Mesendoderm (in vitro differentiated cells): ENCODE measurements at regions not wholly inside any gene's neighbourhood (a gene's known extent, or its start where the extent isn't known, plus 50 kb on each side); places are given as distances from the start of the nearest gene placed in this dataset.

Experiments
- DNase-seq: peaks from one replicate; pipeline ENCODE4 v3.0.0; 2013
- H2AK5ac ChIP-seq: 2 replicates; pipeline ENCODE4 v1.6.1; 2013; ENCODE audit warnings: low read length, inconsistent platforms
- H2BK120ac ChIP-seq: 2 replicates; pipeline ENCODE4 v1.6.1; 2013; ENCODE audit warnings: low read depth, mild to moderate bottlenecking, low read length, moderate library complexity, mixed read lengths
- H2BK15ac ChIP-seq: replicated peaks from 2 replicates; pipeline ENCODE4 v1.6.1; 2013; ENCODE audit warnings: low read depth, mild to moderate bottlenecking, moderate library complexity
- H2BK5ac ChIP-seq: 2 replicates; pipeline ENCODE4 v1.6.1; 2013; ENCODE audit warnings: low read length, inconsistent platforms
- H3K18ac ChIP-seq: 2 replicates; pipeline ENCODE4 v1.6.1; 2013; ENCODE audit warnings: mild to moderate bottlenecking, low read length, mixed read lengths
- H3K23ac ChIP-seq: one replicate; pipeline ENCODE4 v1.6.1; 2013; ENCODE audit warnings: low read length
- H3K27ac ChIP-seq: 2 replicates; pipeline ENCODE4 v1.5.1; 2013; ENCODE audit warnings: low read depth, mild to moderate bottlenecking, inconsistent platforms, low read length, moderate library complexity
- H3K27me3 ChIP-seq: 2 replicates; pipeline ENCODE4 v1.6.1; 2013; ENCODE audit warnings: low read length, control low read depth, mild to moderate bottlenecking, inconsistent platforms; ENCODE audit not compliant: insufficient read depth, poor library complexity
- H3K36me3 ChIP-seq: 2 replicates; pipeline ENCODE4 v1.6.1; 2013; ENCODE audit warnings: low read length, inconsistent platforms; ENCODE audit not compliant: control insufficient read depth, insufficient read depth
- H3K4ac ChIP-seq: one replicate; pipeline ENCODE4 v1.6.1; 2013; ENCODE audit warnings: low read depth, mild to moderate bottlenecking, low read length, moderate library complexity
- H3K4me1 ChIP-seq: 2 replicates; pipeline ENCODE4 v1.6.1; 2013; ENCODE audit warnings: low read depth, low read length, inconsistent platforms; ENCODE audit not compliant: control insufficient read depth
- H3K4me2 ChIP-seq: 2 replicates; pipeline ENCODE4 v1.6.1; 2013; ENCODE audit warnings: low read length
- H3K4me3 ChIP-seq: 2 replicates; pipeline ENCODE4 v1.5.1; 2013; ENCODE audit warnings: mild to moderate bottlenecking, low read length
- H3K56ac ChIP-seq: one replicate; pipeline ENCODE4 v1.6.1; 2013; ENCODE audit warnings: low read length
- H3K79me1 ChIP-seq: 2 replicates; pipeline ENCODE4 v1.6.1; 2013; ENCODE audit warnings: low read length, inconsistent platforms
- H3K79me2 ChIP-seq: 2 replicates; pipeline ENCODE4 v1.6.1; 2013; ENCODE audit warnings: mild to moderate bottlenecking, low read length; ENCODE audit not compliant: control insufficient read depth, insufficient read depth
- H3K9ac ChIP-seq: 2 replicates; pipeline ENCODE4 v1.6.1; 2013; ENCODE audit warnings: low read length, inconsistent platforms
- H4K5ac ChIP-seq: one replicate; pipeline ENCODE4 v1.6.1; 2013; ENCODE audit warnings: low read length
- H4K8ac ChIP-seq: one replicate; pipeline ENCODE4 v1.6.1; 2013; ENCODE audit warnings: low read depth, mild to moderate bottlenecking, control low read depth, low read length, moderate library complexity
- WGBS: extraction: QIAGEN DNeasy Blood & Tissue Kit; methylation state at CpG from one replicate; pipeline ENCODE4 v1.1.7; 2013; ENCODE audit warnings: low lambda C conversion rate, missing lambda C conversion rate; ENCODE audit not compliant: insufficient coverage; ENCODE audit errors: extremely low coverage; 5-methylcytosine and 5-hydroxymethylcytosine counted together

DNA sequence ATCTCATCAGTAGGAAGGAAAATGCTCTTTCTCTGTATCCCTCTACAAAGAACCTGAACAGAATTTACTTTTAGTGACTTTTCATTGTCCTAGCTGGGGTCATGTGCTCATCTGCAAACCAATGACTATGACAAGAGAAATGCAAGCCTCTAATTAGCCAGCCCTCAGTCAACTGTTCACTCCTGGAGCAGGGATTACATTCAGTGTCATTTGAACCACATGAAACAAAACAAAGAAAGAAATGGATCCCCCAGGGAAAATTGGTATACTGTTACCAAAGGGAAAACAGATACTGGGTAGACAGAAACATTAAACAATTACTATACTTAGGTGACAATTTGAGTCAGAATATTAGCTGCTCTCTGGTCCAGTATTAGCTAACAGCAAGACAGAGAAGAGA is 173.6 kb downstream of the RCHY1 start:
- Histone ChIP-seq H3K4me2 (no peak overlapping the region), H3K27ac (no peak overlapping the region), H2BK120ac (no peak overlapping the region), H3K18ac (no peak overlapping the region), H4K8ac (no peak overlapping the region), H3K27me3 (no peaks in the 10 kb centered on the region), H3K79me1 (no peaks in the 10 kb centered on the region), H2AK5ac (no peak overlapping the region), H3K56ac (no peak overlapping the region), H3K4me1 (no peaks in the 10 kb centered on the region), H2BK15ac (no peak overlapping the region), H3K9ac (no peak overlapping the region), H2BK5ac (no peak overlapping the region), H3K36me3 (no peaks in the 10 kb centered on the region), H3K4me3 (no peak overlapping the region), H3K4ac (no peak overlapping the region), H3K79me2 (no peaks in the 10 kb centered on the region), H4K5ac (no peak overlapping the region), H3K23ac (no peak overlapping the region)
- no peak for DNase-seq

DNA sequence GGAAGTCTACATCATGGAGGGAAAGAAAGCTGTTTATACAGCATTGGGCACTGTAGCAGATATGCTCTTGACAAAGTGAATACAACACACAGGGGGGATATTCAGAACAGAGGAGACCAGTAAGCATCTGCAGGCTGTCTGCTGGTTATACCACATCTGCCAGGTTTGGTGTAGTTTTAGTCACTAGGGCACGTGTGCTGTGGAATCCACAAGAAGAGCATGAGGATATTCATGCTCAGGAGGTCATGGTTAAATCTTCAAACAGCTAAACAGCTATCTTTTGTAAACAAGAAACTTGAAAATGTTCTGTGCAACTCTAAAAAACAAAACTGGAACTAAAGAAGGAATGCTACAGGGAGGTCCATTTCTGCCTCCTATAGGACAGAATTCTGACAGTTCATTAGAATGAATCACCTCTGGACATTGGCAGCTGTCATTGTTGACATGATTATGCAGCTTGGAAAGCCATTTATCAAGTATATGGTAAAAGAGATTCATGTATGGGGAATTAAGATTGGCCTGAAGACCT is 175.8 kb downstream of the RCHY1 start:
- Histone ChIP-seq H4K5ac (no peak overlapping the region), H2AK5ac (no peak overlapping the region), H3K27ac (no peak overlapping the region), H3K23ac (no peak overlapping the region), H3K18ac (no peak overlapping the region), H2BK5ac (no peak overlapping the region), H2BK15ac (no peak overlapping the region), H3K4me3 (no peak overlapping the region), H3K79me2 (no peaks in the 10 kb centered on the region), H3K4me1 (no peaks in the 10 kb centered on the region), H3K36me3 (no peaks in the 10 kb centered on the region), H3K79me1 (no peaks in the 10 kb centered on the region), H3K9ac (no peak overlapping the region), H2BK120ac (no peak overlapping the region), H3K4me2 (no peak overlapping the region), H3K56ac (no peak overlapping the region), H3K4ac (no peak overlapping the region), H3K27me3 (no peaks in the 10 kb centered on the region), H4K8ac (no peak overlapping the region)
- WGBS: no CpG with 5 or more reads among the region's 1 CpG
- no peak for DNase-seq

DNA sequence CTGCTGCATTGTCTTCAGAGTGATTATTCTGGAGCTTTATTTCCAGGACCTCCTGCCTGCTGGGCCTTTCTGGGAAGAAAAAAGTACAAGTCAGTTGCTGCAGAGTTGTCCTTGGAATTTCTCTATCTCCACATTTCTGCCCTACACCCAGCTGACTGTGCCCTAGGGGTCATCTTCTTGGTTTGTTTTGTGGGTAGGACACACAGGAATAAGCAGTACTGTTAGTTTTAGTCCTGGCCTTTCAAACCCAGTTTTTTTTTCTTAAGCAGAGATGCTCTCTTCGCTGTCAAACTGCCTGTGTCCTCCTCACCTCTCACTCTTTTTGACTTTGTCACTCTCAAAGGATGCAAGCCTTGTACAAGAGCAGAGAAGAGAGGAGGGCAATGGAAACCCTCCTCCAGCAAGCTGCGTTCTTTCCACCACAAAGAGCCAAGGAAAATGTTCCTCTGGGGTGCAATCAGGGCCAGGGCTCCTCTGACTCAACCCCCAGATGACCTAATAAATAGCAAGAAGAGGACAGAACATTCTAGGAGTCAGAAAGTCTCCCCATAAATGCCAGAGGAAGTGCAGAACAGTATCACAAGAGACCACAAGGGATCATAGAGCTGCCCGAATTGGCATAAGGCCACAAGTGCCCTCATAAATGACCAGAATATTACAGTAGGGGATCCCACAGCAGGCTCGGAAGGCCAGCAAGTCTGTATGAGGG is 186.2 kb downstream of the RCHY1 start:
- WGBS: no CpG with 5 or more reads among the region's 4 CpGs
- no peak for DNase-seq
- no peaks in the 10 kb centered on the region for H3K4me1 ChIP-seq

DNA sequence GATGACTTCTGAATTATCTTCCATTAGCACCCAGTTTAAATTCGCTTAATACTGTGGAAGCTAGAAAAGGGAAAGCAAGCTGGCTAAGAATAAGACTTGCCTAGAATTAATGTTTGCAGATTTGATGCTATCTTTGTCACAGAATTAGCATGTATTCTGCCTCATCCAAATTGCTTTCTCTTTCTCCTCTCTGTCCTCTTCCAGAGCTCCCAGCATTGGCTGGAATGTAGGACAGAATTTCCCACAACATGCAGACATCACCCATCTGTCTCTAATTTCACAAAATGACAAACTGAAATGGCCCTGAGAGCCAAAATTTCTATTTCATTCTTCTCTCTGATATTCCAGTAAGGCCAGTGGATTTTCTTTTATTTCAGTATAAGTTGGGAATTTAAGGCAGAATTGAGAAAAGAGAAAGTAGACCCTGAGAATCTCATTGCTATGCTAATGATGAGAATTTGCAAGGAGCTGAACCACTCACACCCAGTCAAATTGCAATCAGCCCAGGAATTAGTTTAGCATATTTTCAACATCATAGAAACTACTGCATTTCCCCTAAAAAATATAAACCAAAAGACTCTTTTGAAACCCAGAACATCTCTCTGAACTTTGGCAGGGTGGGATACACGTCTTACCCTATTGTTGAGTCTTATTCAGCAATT is 188.8 kb downstream of the RCHY1 start:
- DNase-seq: peak; percentile 3
- Histone ChIP-seq H2AK5ac (no peak overlapping the region), H3K56ac (no peak overlapping the region), H3K18ac (no peak overlapping the region), H3K9ac (no peak overlapping the region), H3K27me3 (no peaks in the 10 kb centered on the region), H3K4ac (no peak overlapping the region), H3K27ac (no peak overlapping the region), H3K79me1 (no peaks in the 10 kb centered on the region), H3K4me1 (no peaks in the 10 kb centered on the region), H4K8ac (no peak overlapping the region), H2BK15ac (no peak overlapping the region), H3K4me3 (no peak overlapping the region), H2BK5ac (no peak overlapping the region), H3K4me2 (no peak overlapping the region), H4K5ac (no peak overlapping the region), H3K79me2 (no peaks in the 10 kb centered on the region), H2BK120ac (no peak overlapping the region), H3K36me3 (no peaks in the 10 kb centered on the region), H3K23ac (no peak overlapping the region)
- WGBS: no CpG with 5 or more reads among the region's 2 CpGs

More for the DNA sequence above, 186.2 kb downstream of the RCHY1 start:
- Histone ChIP-seq H4K8ac (no peak overlapping the region), H3K56ac (no peak overlapping the region), H3K36me3 (no peaks in the 10 kb centered on the region), H3K79me1 (no peaks in the 10 kb centered on the region), H2AK5ac (no peak overlapping the region), H3K9ac (no peak overlapping the region), H2BK120ac (no peak overlapping the region), H2BK15ac (no peak overlapping the region), H3K23ac (no peak overlapping the region), H3K4me3 (no peak overlapping the region), H3K27me3 (no peaks in the 10 kb centered on the region), H4K5ac (no peak overlapping the region), H3K4ac (no peak overlapping the region), H2BK5ac (no peak overlapping the region), H3K27ac (no peak overlapping the region), H3K79me2 (no peaks in the 10 kb centered on the region), H3K4me2 (no peak overlapping the region), H3K18ac (no peak overlapping the region)

DNA sequence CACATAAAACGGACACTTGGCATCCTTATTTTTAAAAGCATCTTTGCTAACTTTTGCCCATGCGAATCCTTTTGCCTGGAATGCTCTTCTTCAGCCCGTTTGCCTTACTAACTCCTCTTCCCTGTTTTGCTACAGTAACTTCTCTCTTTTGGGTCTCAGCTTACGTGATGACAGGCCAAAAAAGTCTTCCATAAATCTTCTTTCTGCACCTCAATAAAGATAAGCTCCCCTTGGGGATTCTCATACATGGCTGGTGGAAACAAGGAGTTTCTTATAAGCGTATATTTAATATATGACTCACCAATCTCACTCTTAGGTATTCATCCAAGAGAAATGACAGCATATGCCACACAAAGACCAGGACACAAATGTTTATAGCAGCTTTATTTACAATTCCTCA is 192.7 kb downstream of the RCHY1 start:
- Histone ChIP-seq H3K4me1 (no peaks in the 10 kb centered on the region), H3K36me3 (no peaks in the 10 kb centered on the region), H2AK5ac (no peak overlapping the region), H2BK15ac (no peak overlapping the region), H3K56ac (no peak overlapping the region), H3K23ac (no peak overlapping the region), H3K4me3 (no peak overlapping the region), H3K4ac (no peak overlapping the region), H4K8ac (no peak overlapping the region), H3K4me2 (no peak overlapping the region), H3K18ac (no peak overlapping the region), H4K5ac (no peak overlapping the region), H2BK120ac (no peak overlapping the region), H3K27me3 (no peaks in the 10 kb centered on the region), H2BK5ac (no peak overlapping the region), H3K9ac (no peak overlapping the region), H3K79me2 (no peaks in the 10 kb centered on the region), H3K27ac (no peak overlapping the region), H3K79me1 (no peaks in the 10 kb centered on the region)
- no peak for DNase-seq
- WGBS: no CpG with 5 or more reads among the region's 5 CpGs
